T-helper 1 cell (primary cell): ENCODE measurements at regions not wholly inside any gene's neighbourhood (a gene's known extent, or its start where the extent isn't known, plus 50 kb on each side); places are given as distances from the start of the nearest gene placed in this dataset.
A peak's percentile ranks its signal among the peaks of the same experiment; 100 is the strongest.
"Not testable (repeated sequence)": the region's sequence is repeated elsewhere in the genome, so short reads cannot be mapped to it uniquely, and the experiment has no call there.

Source experiments
- DNase-seq, 5 donors: peaks; one replicate each; pipeline ENCODE4 v3.0.0-alpha.2; 2012 to 2020

DNA sequence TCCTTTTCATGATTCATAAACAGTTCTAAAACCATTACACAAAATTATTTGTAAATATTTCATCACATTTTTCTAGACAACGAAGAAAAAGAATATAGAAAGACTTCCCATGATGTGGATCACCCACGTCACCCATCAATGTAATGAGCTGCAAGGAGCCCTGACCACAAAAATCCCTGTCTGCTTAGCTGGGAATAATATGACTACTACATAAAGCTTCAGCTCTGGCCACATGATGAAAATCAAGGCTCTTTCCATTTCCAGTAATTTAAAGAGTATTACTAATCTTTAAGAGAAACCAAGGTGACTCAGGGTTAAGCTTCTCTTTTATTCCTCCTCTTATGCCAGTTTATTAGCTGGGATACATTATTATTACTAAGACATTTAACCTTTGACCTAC lies 180.8 kb upstream of the CACNA2D1 start:
- DNase-seq, result no peak

GRCh38 chr7:82623812-82624211 lies 180.2 kb upstream of the CACNA2D1 start:
- no peak for DNase-seq

GRCh38 chr7:82617156-82617555 lies 173.6 kb upstream of the CACNA2D1 start:
- DNase-seq, result no peak

DNA sequence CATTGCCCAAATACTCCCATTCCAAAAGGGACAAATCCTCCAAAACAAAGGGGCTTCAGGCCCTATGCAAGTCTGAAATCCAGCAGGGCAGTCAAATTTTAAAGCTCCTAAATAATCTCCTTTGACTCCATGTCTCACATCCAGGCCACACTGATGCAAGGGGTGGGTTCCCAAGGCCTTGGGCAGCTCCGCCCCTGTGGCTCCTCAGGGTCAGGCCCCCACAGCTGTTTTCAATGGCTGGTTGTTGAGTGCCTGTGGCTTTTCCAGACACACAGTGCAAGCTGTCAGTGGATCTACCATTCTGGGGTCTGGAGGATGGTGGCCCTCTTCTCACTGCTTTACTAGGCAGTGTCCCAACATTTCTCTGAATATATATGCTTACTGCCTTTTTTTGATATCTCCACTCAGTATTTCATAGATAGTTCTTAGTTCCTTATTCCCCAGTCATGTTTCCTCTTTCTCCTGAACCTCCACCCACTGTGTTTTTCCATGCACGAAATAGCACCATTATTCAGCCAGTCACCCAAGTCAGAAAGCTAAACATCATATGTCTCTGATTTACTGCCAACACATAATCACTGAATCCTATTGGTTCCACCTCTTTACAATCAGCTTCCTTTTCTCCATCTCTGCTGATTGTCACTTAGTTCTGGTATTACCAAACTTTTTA lies 172.6 kb upstream of the CACNA2D1 start:
- DNase-seq, result no peak

GRCh38 chr7:82615527-82615926 lies 171.9 kb upstream of the CACNA2D1 start:
- no peak for DNase-seq

DNA sequence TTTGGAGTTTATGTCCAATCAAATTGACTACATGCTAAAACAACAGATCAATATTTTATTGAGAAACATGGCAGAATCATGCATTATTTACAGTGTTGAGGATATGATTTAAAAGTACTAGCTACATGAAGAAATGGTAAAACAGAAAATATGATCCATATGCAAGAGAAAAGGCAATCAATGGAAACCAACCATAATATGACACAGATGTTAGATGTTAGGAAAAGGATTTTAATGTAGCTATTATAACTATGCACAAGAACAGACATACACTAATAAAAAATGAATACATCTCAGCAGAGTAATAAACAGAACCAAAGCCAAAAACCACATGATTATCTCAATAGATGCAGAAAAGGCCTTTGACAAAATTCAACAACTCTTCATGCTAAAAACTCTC lies 166.2 kb upstream of the CACNA2D1 start:
- DNase-seq, result no peak

- peak in 1 of 5 donors; percentile 3 for DNase-seq
Observed at GRCh38 chr7:82605247-82605864, 161.8 kb upstream of the CACNA2D1 start.

- no peak for DNase-seq
Observed at GRCh38 chr7:82602066-82602465, 158.5 kb upstream of the CACNA2D1 start.

- no peak for DNase-seq
Observed at GRCh38 chr7:82600531-82600930, 157.0 kb upstream of the CACNA2D1 start.

- DNase-seq, result no peak
Observed at GRCh38 chr7:82599895-82600294, 156.3 kb upstream of the CACNA2D1 start.

GRCh38 chr7:82598958-82599357 lies 155.4 kb upstream of the CACNA2D1 start:
- no peak for DNase-seq

DNA sequence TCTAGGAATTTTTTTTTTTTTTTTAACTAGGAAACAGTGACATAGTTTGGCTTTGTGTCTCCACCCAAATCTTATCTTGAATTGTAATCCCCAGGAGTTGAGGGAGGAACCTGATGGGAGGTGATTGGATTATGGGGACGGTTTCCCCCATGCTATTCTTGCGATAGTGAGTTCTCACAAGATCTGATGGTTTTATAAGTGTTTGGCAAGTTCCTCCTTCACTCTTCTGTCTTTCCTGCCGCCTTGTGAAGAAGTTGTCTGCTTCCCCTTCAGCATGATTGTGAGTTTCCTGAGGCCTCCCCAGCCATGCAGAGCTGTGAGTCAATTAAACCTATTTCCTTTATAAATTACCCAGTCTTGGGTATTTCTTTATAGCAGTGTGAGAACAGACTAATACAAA lies 152.2 kb upstream of the CACNA2D1 start:
- not testable (repeated sequence) for DNase-seq

DNA sequence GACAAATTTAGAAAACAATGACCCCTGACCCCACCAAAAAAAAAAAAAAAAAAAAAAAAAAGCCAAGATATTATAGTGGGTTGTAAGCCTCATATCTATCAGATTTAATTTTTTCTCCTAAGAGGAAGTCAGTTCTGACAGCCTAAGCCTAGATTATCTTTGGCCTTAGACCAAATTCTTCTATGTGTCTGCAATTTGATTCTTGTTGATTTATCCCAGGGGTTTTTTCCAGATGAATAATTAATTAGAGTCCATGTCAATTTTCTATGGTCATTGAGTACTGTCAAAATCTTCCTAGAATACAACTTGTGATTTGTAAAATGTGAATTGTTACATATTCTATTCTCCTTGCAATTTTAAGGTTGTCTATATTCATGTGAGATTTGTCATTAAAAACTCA lies 151.6 kb upstream of the CACNA2D1 start:
- DNase-seq, result no peak

GRCh38 chr7:82594665-82595064 lies 151.1 kb upstream of the CACNA2D1 start:
- no peak for DNase-seq

- DNase-seq, result no peak
Observed at GRCh38 chr7:82593780-82594179, 150.2 kb upstream of the CACNA2D1 start.

- no peak for DNase-seq
Observed at GRCh38 chr7:82592416-82592815, 148.8 kb upstream of the CACNA2D1 start.

- DNase-seq, result no peak
Observed at GRCh38 chr7:82579047-82579446, 135.5 kb upstream of the CACNA2D1 start.

- DNase-seq, result no peak
Observed at GRCh38 chr7:82578430-82578829, 134.9 kb upstream of the CACNA2D1 start.

DNA sequence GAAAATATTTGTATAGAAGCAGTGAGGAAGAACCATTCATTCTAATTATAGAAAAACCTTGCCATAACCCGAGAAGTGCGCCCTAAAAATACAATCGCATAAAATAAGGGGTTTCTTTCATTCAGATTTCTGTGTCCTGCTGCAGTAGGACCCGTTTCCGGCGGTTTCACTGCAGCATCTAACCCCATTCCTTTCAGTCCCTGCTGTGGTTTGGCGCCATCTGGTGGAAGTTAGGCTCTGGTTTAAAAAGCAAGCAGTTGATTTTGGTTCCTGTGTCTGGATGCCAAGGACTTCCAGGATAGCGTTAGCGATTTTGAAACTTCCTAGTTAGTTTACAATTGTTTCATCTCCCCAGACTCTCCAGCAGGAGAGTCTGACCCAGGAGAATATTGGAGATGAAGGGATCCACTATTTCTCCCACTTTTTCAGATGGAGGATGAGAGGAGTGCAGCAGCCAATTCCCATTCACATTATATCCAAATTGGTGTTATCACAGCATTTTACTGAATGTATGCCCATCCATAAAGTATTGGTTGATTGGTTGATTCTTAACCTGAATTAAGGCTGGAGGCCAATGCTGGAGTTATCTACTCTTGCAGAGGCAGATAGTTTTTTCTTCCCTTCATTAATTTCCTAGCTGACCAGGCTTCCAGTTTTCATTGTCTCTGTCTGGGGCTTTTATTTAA lies 128.8 kb upstream of the CACNA2D1 start:
- DNase-seq, result peak in 3 of 5 donors; percentile 12 to 34 (median 32)

GRCh38 chr7:82571047-82571446 lies 127.5 kb upstream of the CACNA2D1 start:
- DNase-seq, result not testable (repeated sequence)

- DNase-seq, result no peak
Observed at GRCh38 chr7:82567841-82568240, 124.3 kb upstream of the CACNA2D1 start.

DNA sequence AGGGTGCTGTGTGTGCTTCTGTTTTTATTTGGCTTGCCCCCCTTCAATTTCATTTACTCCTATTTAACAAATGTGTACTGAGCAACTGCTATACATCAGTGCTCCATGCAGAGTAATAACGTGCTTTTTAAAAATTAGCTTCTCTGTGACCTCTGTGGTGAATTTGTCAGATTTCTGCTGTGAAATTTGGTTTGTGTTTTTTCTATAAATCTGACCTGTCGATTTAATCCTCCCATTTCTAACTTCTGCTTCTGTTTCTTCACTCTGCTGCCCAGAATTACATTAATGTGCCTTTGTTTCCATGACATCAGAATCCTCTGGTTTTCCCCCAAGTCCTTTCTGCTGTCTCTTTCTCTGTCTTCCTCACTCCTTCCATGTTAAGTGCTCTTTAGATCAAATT lies 123.8 kb upstream of the CACNA2D1 start:
- no peak for DNase-seq

GRCh38 chr7:82566752-82567151 lies 123.2 kb upstream of the CACNA2D1 start:
- DNase-seq, result no peak

DNA sequence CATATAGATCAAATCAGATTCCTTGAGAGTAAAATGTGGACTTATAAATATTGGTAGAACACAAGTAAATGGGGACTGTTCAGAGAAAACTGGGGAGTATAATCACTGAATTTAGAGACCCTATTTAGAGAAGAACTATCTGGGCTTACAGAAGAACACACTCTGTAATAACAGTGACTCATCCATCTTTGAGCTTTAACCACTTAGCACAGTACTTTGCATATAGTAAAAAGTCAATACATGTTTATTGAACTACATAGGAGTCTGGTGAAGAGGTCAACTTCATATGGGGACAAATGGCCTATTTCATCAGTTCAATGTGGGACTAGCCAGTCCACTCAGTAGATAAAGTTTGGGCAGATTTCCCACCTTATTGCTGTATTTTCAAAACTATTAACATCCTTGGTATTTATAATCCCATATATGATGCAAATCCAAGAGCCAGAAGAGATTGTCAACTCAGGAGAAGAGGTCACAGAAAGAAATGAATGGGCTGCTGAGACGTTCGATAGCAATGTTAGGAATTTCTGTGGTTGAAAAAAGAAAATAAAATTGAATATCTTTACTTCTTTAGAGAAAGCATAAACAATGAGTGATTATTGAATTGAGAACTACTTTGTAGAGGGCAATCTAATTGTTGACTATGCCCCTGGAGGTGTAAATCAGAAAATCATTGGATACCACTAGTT lies 119.3 kb upstream of the CACNA2D1 start:
- no peak for DNase-seq
